NCI-H2029 treated with DMSO at 0.1 percent for 48 hours (cell line): ENCODE measurements at regions not wholly inside any gene's neighbourhood (a gene's known extent, or its start where the extent isn't known, plus 50 kb on each side); places are given as distances from the start of the nearest gene placed in this dataset.

ENCODE experiments used
- DNase-seq: peaks from one replicate; lab custom pipeline; 2025; lab: John Stamatoyannopoulos, UW

GRCh38 chr5:58149746-58150145 is 310.1 kb downstream of the PLK2 start:
- no peak for DNase-seq

- no peak for DNase-seq
Measured at GRCh38 chr5:58149345-58149744, 310.5 kb downstream of the PLK2 start.

GRCh38 chr5:58148254-58148775 is 311.6 kb downstream of the PLK2 start:
- DNase-seq: no peak

- DNase-seq: no peak
Measured at GRCh38 chr5:58145397-58145934, 314.4 kb downstream of the PLK2 start.

- DNase-seq: no peak
Measured at GRCh38 chr5:58143727-58144126, 316.2 kb downstream of the PLK2 start.

- no peak for DNase-seq
Measured at GRCh38 chr5:58143181-58143580, 316.7 kb downstream of the PLK2 start.

GRCh38 chr5:58138791-58139190 is 321.1 kb downstream of the PLK2 start:
- DNase-seq: no peak

- no peak for DNase-seq
Measured at GRCh38 chr5:58136406-58136805, 323.5 kb downstream of the PLK2 start.

GRCh38 chr5:58135571-58136335 is 324.1 kb downstream of the PLK2 start:
- no peak for DNase-seq

- DNase-seq: no peak
Measured at GRCh38 chr5:58133631-58134296, 326.1 kb downstream of the PLK2 start.

- DNase-seq: no peak
Measured at GRCh38 chr5:58133216-58133615, 326.7 kb downstream of the PLK2 start.

GRCh38 chr5:58127255-58128220 is 332.3 kb downstream of the PLK2 start:
- DNase-seq: no peak

GRCh38 chr5:58123501-58123900 is 336.4 kb downstream of the PLK2 start:
- no peak for DNase-seq

- no peak for DNase-seq
Measured at GRCh38 chr5:58122848-58123392, 337.0 kb downstream of the PLK2 start.

GRCh38 chr5:58122157-58122556 is 337.7 kb downstream of the PLK2 start:
- DNase-seq: no peak

GRCh38 chr5:58121391-58121790 is 338.5 kb downstream of the PLK2 start:
- no peak for DNase-seq

- no peak for DNase-seq
Measured at GRCh38 chr5:58117542-58117941, 342.3 kb downstream of the PLK2 start.

- DNase-seq: no peak
Measured at GRCh38 chr5:58116346-58116745, 343.5 kb downstream of the PLK2 start.

GRCh38 chr5:58115811-58116210 is 344.1 kb downstream of the PLK2 start:
- no peak for DNase-seq

- DNase-seq: no peak
Measured at GRCh38 chr5:58114324-58114723, 345.6 kb downstream of the PLK2 start.

- DNase-seq: no peak
Measured at GRCh38 chr5:58113172-58113571, 346.7 kb downstream of the PLK2 start.

- no peak for DNase-seq
Measured at GRCh38 chr5:58108511-58108910, 351.4 kb downstream of the PLK2 start.
